ENCODE measurements at regions not wholly inside any gene's neighbourhood (a gene's known extent, or its start where the extent isn't known, plus 50 kb on each side); places are given as distances from the start of the nearest gene placed in this dataset.

DNA sequence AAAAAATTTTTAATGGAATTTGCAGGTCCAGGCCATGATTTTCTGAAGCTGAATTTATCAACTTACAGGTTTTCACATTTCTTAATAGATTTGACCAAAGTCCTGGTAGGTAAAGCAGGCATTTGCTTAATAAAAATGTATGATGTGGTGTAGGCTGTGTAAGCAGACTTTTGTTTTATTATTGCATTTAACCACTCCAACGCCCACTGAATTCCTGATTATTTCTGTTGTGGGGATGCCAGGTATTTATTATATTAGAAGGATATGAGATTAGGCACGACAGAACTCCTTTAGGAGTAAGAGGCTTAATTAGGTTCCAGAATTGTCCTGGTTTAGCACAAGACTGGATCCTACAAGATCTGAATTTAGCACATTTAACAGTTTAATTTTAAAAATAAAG, 111.1 kb downstream of the ADCYAP1 start:
- H3K9me3 ChIP-seq = no peaks in the 10 kb centered on the region
- no peaks in the 10 kb centered on the region for H3K4me1 ChIP-seq
- H3K36me3 ChIP-seq = no peaks in the 10 kb centered on the region
- no peaks in the 10 kb centered on the region for H3K27me3 ChIP-seq
- TF ChIP-seq, protein P1, sequence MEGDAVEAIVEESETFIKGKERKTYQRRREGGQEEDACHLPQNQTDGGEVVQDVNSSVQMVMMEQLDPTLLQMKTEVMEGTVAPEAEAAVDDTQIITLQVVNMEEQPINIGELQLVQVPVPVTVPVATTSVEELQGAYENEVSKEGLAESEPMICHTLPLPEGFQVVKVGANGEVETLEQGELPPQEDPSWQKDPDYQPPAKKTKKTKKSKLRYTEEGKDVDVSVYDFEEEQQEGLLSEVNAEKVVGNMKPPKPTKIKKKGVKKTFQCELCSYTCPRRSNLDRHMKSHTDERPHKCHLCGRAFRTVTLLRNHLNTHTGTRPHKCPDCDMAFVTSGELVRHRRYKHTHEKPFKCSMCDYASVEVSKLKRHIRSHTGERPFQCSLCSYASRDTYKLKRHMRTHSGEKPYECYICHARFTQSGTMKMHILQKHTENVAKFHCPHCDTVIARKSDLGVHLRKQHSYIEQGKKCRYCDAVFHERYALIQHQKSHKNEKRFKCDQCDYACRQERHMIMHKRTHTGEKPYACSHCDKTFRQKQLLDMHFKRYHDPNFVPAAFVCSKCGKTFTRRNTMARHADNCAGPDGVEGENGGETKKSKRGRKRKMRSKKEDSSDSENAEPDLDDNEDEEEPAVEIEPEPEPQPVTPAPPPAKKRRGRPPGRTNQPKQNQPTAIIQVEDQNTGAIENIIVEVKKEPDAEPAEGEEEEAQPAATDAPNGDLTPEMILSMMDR (IDR thresholded peaks at IDR 0.05) = no peak
- no peak overlapping the region for H3K4me3 ChIP-seq
- no peak for DNase-seq (ENCODE audit: low spot score)
- no peak overlapping the region for H3K27ac ChIP-seq

DNA sequence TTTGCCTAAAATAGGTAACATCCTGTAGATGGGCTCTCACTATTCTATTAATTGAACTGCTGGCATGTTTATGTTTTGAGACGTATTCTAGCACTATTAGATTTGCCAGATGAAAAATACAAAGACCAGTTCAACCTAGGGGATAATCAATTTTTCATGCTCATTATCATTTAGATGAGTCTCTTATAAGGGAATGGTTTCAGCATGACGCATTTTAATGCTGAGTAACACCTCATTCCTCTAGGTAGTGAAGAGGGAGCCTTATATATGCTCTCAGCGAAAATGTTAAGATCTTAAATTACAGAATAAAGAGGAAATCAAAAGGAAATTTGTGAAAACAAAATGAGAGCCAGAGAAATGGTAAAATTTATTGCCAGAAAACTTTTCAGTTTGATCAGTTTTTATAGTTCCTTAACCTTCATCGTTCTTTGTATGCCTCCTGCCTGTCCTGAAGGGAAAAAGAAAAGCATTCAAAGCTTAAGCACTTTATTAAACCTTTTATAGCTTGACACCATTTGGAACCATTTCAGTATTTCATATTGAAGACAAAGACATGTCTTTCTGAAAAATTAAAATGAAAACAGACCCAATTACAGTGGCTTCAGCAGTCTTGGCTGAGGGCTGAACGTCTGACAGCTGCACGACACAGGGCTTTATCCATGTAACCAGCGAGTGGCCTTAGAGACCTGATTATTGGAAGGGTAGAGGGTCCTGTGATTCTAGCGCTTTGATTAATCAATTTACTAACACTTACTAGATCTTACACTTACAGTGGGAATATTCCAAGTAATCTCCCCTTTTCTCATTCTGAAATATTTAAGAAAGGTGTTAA, 112.8 kb downstream of the ADCYAP1 start:
- TF ChIP-seq, protein P1 (IDR thresholded peaks at IDR 0.05) = no peak
- H3K4me3 ChIP-seq = no peak overlapping the region
- H3K9me3 ChIP-seq = no peaks in the 10 kb centered on the region
- DNase-seq (ENCODE audit: low spot score) = no peak
- no peaks in the 10 kb centered on the region for H3K4me1 ChIP-seq
- H3K27ac ChIP-seq = no peak overlapping the region
- no peaks in the 10 kb centered on the region for H3K36me3 ChIP-seq
- no peaks in the 10 kb centered on the region for H3K27me3 ChIP-seq

DNA sequence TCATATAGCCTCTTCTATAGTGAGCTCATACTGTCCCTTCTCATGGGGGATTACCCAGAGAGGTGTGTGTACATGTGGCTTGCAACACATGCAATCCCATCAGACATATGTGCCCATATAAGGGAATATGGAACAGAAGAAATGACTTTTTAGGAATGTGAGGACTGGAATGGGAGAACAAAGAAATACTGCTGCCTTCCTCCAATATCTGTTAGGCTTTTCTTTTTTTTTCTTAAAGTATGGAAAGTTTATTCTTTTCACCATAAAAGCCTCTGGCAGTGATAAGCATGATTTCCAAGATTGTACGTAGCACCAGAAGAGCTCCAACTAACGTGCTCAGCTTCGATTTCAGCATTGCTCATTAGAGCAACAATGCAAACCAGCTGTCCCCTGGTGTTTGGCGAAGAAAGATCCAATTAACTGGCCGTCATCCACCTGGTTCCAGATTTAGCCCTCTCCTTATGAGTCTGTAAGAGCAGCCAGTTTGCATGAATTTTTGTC, 113.6 kb downstream of the ADCYAP1 start:
- Histone ChIP-seq H3K36me3 (no peaks in the 10 kb centered on the region), H3K9me3 (no peaks in the 10 kb centered on the region), H3K27ac (no peak overlapping the region), H3K4me3 (no peak overlapping the region), H3K4me1 (no peaks in the 10 kb centered on the region), H3K27me3 (no peaks in the 10 kb centered on the region)
- TF ChIP-seq, protein P1 (IDR thresholded peaks at IDR 0.05) = no peak
- DNase-seq (ENCODE audit: low spot score) = no peak

DNA sequence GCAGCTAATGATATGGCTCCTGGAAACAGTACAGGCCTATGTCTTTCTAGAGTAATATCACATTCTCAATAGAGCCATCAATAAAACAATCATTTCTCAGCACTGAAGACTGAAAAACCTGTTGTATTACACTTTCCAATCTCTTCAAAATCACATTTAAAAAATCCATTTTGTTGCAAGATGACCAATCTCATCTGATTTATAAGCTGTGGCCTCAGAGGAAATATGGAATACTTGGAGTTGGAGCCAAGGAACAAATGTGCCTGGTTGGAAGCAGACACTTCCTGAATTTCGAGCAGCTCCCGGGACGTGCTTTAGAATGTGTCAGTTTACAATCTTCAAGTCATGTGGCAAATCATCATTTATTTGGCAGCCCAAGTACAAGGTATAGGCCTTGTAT, 114.5 kb downstream of the ADCYAP1 start:
- no peak overlapping the region for H3K27ac ChIP-seq
- no peak overlapping the region for H3K4me3 ChIP-seq
- H3K27me3 ChIP-seq = no peaks in the 10 kb centered on the region
- TF ChIP-seq, protein P1 (IDR thresholded peaks at IDR 0.05) = no peak
- no peak for DNase-seq (ENCODE audit: low spot score)
- H3K36me3 ChIP-seq = no peaks in the 10 kb centered on the region
- no peaks in the 10 kb centered on the region for H3K4me1 ChIP-seq
- no peaks in the 10 kb centered on the region for H3K9me3 ChIP-seq

GRCh38 chr18:1020731-1021344, 116.2 kb downstream of the ADCYAP1 start:
- no peaks in the 10 kb centered on the region for H3K27me3 ChIP-seq
- no peak for DNase-seq (ENCODE audit: low spot score)
- H3K4me3 ChIP-seq = no peak overlapping the region
- no peaks in the 10 kb centered on the region for H3K36me3 ChIP-seq
- H3K27ac ChIP-seq = no peak overlapping the region
- TF ChIP-seq, protein P1 (IDR thresholded peaks at IDR 0.05) = no peak
- H3K4me1 ChIP-seq = no peaks in the 10 kb centered on the region
- H3K9me3 ChIP-seq = no peaks in the 10 kb centered on the region
